ENCODE measurements at regions not wholly inside any gene's neighbourhood (a gene's known extent, or its start where the extent isn't known, plus 50 kb on each side); places are given as distances from the start of the nearest gene placed in this dataset.

DNA sequence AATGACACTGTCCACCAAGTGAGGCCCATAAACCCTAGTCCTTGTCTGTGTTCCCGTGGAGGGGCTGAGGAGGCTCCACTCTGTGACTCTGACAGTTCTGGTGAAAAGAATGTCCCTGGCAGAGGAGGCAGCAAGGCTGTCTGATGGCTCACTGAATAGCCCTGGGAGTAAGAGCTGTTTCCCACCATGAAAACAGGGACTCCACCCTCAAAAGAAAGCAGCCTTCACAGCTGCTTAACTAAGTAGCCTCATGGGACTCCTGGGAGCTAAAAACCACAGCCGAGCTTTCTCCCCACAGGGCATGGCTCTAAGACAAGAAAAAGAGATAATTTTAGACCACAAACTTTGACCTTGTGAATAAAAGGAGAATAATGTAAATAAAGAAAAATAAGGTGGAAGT, 135.1 kb upstream of the FRY start:
- no peak overlapping the region for H2BK20ac ChIP-seq (ENCODE audit: low read depth, low read length, poor library complexity, severe bottlenecking)
- H3K27ac ChIP-seq (ENCODE audit: insufficient read length, low read depth, low read length), result no peak overlapping the region
- Mint-ChIP-seq H3K4me1 (peaks cover 7 to 21% of the 10 kb centered on the region in 2 experiments), H3K27me3 (ENCODE audit: low read depth) (no peaks in the 10 kb centered on the region; the same call in 1 of the 2 replicates), H3K4me3 (no peak overlapping the region), H3K9me3 (peaks cover 8 to 10% of the 10 kb centered on the region in 2 experiments; a peak in 4 of 5 replicates), H3K27ac (no peak overlapping the region), H3K36me3 (ENCODE audit: insufficient read depth in 1 of 3, low read depth in 3 of 3) (peaks cover 0 to 11% (median 2%) of the 10 kb centered on the region in 3 experiments; a peak in 3 of 7 replicates)
- no peak overlapping the region for H3K9ac ChIP-seq (ENCODE audit: extremely low read depth, insufficient read length, low read length)
- H2BK120ac ChIP-seq (ENCODE audit: low read depth, low read length, poor library complexity, severe bottlenecking), result no peak overlapping the region
- no peak overlapping the region for H2AFZ ChIP-seq (ENCODE audit: low read length)
- H4K5ac ChIP-seq (ENCODE audit: insufficient read length, low read depth, low read length), result no peak overlapping the region
- H2BK12ac ChIP-seq (ENCODE audit: insufficient read length, low read depth, low read length), result no peak overlapping the region
- H3K79me2 ChIP-seq (ENCODE audit: insufficient read depth, low read length), result no peaks in the 10 kb centered on the region
- H4K91ac ChIP-seq (ENCODE audit: insufficient read length, low read depth, low read length), result no peak overlapping the region
- H2AK5ac ChIP-seq (ENCODE audit: insufficient read length, low read length), result no peak overlapping the region
- H3K18ac ChIP-seq (ENCODE audit: insufficient read length, low read depth, low read length), result no peak overlapping the region
- H3K27me3 ChIP-seq (ENCODE audit: insufficient read depth, low read length), result no peaks in the 10 kb centered on the region
- WGBS (ENCODE audit: extremely low coverage, insufficient read length, low lambda C conversion rate), result no CpG with 5 or more reads among the region's 2 CpGs
- no peak overlapping the region for H3K56ac ChIP-seq (ENCODE audit: insufficient read length, low read depth, low read length)
- H2BK15ac ChIP-seq (ENCODE audit: low read depth, low read length), result no peak overlapping the region
- no peak overlapping the region for H2BK5ac ChIP-seq (ENCODE audit: insufficient read length, low read length)
- no peak overlapping the region for H3K4ac ChIP-seq (ENCODE audit: low read depth, low read length)
- no peak overlapping the region for H3K23ac ChIP-seq (ENCODE audit: insufficient read length, low read depth, low read length)
- no peak for DNase-seq
- H4K8ac ChIP-seq (replicated peaks; ENCODE audit: insufficient read length, low read depth, low read length), result no peak overlapping the region
- no peaks in the 10 kb centered on the region for H3K4me1 ChIP-seq (ENCODE audit: insufficient read depth, low read length)
- TF ChIP-seq CTCF (conservative IDR thresholded peaks at IDR 0.05), result no peak
- no peak overlapping the region for H3K14ac ChIP-seq (ENCODE audit: insufficient read depth, low read length)
- no peaks in the 10 kb centered on the region for H3K79me1 ChIP-seq (ENCODE audit: insufficient read depth, low read depth, low read length, poor library complexity, severe bottlenecking)
- H3K4me2 ChIP-seq (ENCODE audit: insufficient read depth, insufficient read length, low read length), result no peak overlapping the region
- no peaks in the 10 kb centered on the region for H4K20me1 ChIP-seq (ENCODE audit: control insufficient read depth, insufficient read depth, insufficient read length)
- no peak overlapping the region for H3T11ph ChIP-seq (ENCODE audit: low read length)
- H3K9me3 ChIP-seq (ENCODE audit: control insufficient read depth, low read depth, low read length), result no peaks in the 10 kb centered on the region
- no peaks in the 10 kb centered on the region for H3K23me2 ChIP-seq (ENCODE audit: insufficient read length, low read depth, low read length, poor library complexity, severe bottlenecking)
